Sigmoid colon (tissue), 3 donors: ENCODE measurements at regions not wholly inside any gene's neighbourhood (a gene's known extent, or its start where the extent isn't known, plus 50 kb on each side); places are given as distances from the start of the nearest gene placed in this dataset.

ENCODE experiments used
- CTCF ChIP-seq, 4 experiments: fragments of 450-650 bp in 3 of 4; fragments of 200-600 bp in 1 of 4; IDR thresholded peaks; one replicate each; pipeline ENCODE4 v1.5.1; 2016 to 2019; ENCODE audit warnings: antibody characterized with exemption in 4 of 4, mild to moderate bottlenecking in 3 of 4, moderate library complexity in 2 of 4
- POLR2A ChIP-seq, 2 donors: fragments of 450-650 bp; IDR thresholded peaks; one replicate each; pipeline ENCODE4 v1.6.1; 2016; ENCODE audit warnings: antibody characterized with exemption in 2 of 2, mild to moderate bottlenecking in 2 of 2, moderate library complexity in 2 of 2

- TF ChIP-seq CTCF (IDR thresholded peaks at IDR 0.05): no peak
- no peak for TF ChIP-seq POLR2A (IDR thresholded peaks at IDR 0.05)
These were observed 83.1 kb upstream of the RASA1 start for GRCh38 chr5:87184605-87185004.
